ENCODE measurements at regions not wholly inside any gene's neighbourhood (a gene's known extent, or its start where the extent isn't known, plus 50 kb on each side); places are given as distances from the start of the nearest gene placed in this dataset.

DNA sequence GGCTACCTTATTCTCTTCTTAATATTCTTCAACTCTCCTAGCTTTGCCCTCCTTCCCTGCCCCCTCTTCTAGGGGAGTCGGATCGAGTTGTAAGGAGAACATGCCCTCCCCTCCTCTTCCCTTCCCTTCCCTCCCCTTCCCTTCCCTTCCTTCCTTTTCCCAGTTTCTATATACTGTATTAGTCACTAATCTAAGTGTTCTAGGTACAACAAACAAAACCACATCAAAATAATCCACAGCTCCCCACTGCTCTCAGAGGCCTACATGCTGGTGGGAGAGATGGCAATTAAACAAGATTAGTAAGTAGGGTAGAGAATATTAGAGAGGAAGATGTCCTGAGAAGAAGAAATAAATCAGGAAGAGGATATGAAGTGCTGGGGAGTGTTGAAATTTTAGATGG is 119.9 kb upstream of the PZP start (continued):
- TF ChIP-seq CTCF (IDR thresholded peaks at IDR 0.05; ENCODE audit: low read depth, low read length, missing input control): no peak

- Histone ChIP-seq H3K9me3 (ENCODE audit: control insufficient read depth in 4 of 4, low read length in 3 of 4) (no peaks in the 10 kb centered on the region), H3K9ac (ENCODE audit: low read depth in 1 of 2, low read length in 2 of 2) (no peak overlapping the region), H3K27me3 (ENCODE audit: control insufficient read depth in 4 of 4, insufficient read depth in 4 of 4, low read length in 3 of 4) (no peaks in the 10 kb centered on the region), H3K27ac (ENCODE audit: low read depth in 1 of 2, low read length in 2 of 2) (no peak overlapping the region), H3K36me3 (ENCODE audit: control insufficient read depth in 4 of 4, insufficient read depth in 3 of 4, low read depth in 1 of 4, low read length in 3 of 4) (no peaks in the 10 kb centered on the region), H3K4me1 (ENCODE audit: control insufficient read depth in 4 of 4, insufficient read depth in 4 of 4, low read length in 3 of 4) (no peaks in the 10 kb centered on the region), H3K4me3 (ENCODE audit: low read depth in 1 of 3, low read length in 3 of 3) (no peak overlapping the region)
- WGBS: 85% methylated on average over 5 of the region's 5 CpGs
- no peak for TF ChIP-seq TAF1 (conservative IDR thresholded peaks at IDR 0.05)
- no peak for TF ChIP-seq CTCF (IDR thresholded peaks at IDR 0.05; ENCODE audit: low read depth, low read length, missing input control)
- TF ChIP-seq RAD21 (IDR thresholded peaks at IDR 0.05): no peak
- no peak for TF ChIP-seq ATF3 (IDR thresholded peaks at IDR 0.05)
- TF ChIP-seq NR2F2 (IDR thresholded peaks at IDR 0.05): no peak
- TF ChIP-seq HNF4G (IDR thresholded peaks at IDR 0.05): no peak
- TF ChIP-seq HNF4A (conservative IDR thresholded peaks at IDR 0.05): no peak
- TF ChIP-seq, protein P1, sequence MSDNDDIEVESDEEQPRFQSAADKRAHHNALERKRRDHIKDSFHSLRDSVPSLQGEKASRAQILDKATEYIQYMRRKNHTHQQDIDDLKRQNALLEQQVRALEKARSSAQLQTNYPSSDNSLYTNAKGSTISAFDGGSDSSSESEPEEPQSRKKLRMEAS (IDR thresholded peaks at IDR 0.05): no peak
- TF ChIP-seq SP1 (IDR thresholded peaks at IDR 0.05): no peak
- TF ChIP-seq GABPA (IDR thresholded peaks at IDR 0.05 in 1 of 2, conservative IDR thresholded peaks at IDR 0.05 in 1 of 2): no peak
- no peak for TF ChIP-seq RXRA (IDR thresholded peaks at IDR 0.05)
- no peak for TF ChIP-seq YY1 (IDR thresholded peaks at IDR 0.05)
- TF ChIP-seq ZBTB33 (IDR thresholded peaks at IDR 0.05): no peak
- TF ChIP-seq FOXA1 (IDR thresholded peaks at IDR 0.05): no peak
- no peak for TF ChIP-seq REST (IDR thresholded peaks at IDR 0.05)
- TF ChIP-seq JUND (IDR thresholded peaks at IDR 0.05): no peak
- no peak for TF ChIP-seq FOXA2 (IDR thresholded peaks at IDR 0.05)
- TF ChIP-seq EGR1 (IDR thresholded peaks at IDR 0.05; ENCODE audit: low read depth in 2 of 2): no peak
- DNase-seq (ENCODE audit: low spot score): no peak
These were observed 119.1 kb upstream of the PZP start for GRCh38 chr12:9327320-9327719.
